Right cardiac atrium (tissue), 5 donors: ENCODE measurements at regions not wholly inside any gene's neighbourhood (a gene's known extent, or its start where the extent isn't known, plus 50 kb on each side); places are given as distances from the start of the nearest gene placed in this dataset.
"Not testable (repeated sequence)": the region's sequence is repeated elsewhere in the genome, so short reads cannot be mapped to it uniquely, and the experiment has no call there.

ENCODE experiments used
- ATAC-seq, 2 donors: fragments of 200-7000 bp; cut with Tn5 transposase; one replicate each; pipeline versions ENCODE4 v1.8.0 to v1.9.1; 2020; ENCODE audit warnings: moderate library complexity in 2 of 2, mild to moderate bottlenecking in 1 of 2
- DNase-seq, 3 donors: peaks; one replicate each; pipeline ENCODE4 v3.0.0-alpha.2; 2020
- H3K27ac ChIP-seq: one replicate; pipeline ENCODE4 v1.5.1; 2013; ENCODE audit warnings: mild to moderate bottlenecking, low read length, control low read depth, moderate library complexity
- H3K27me3 ChIP-seq: one replicate; pipeline ENCODE4 v1.6.1; 2013; ENCODE audit not compliant: control insufficient read depth, insufficient read depth
- H3K4me1 ChIP-seq: one replicate; pipeline ENCODE4 v1.6.1; 2013; ENCODE audit warnings: low read length; ENCODE audit not compliant: control insufficient read depth, insufficient read depth
- H3K4me3 ChIP-seq: one replicate; pipeline ENCODE4 v1.5.1; 2013; ENCODE audit warnings: low read length, control low read depth
- H3K9me3 ChIP-seq: one replicate; pipeline ENCODE4 v1.6.1; 2013; ENCODE audit warnings: low read length; ENCODE audit not compliant: control insufficient read depth
- WGBS: extraction: QIAGEN DNeasy Blood & Tissue Kit; methylation state at CpG from one replicate; pipeline ENCODE4 v1.1.7; 2013; 5-methylcytosine and 5-hydroxymethylcytosine counted together
- intact Hi-C, 4 donors: fragments of 100-400 bp; cut with DNase I; formaldehyde crosslinking; loops; one replicate each; pipeline versions ENCODE4 v1.11.0 to v1.14.0; 2022 to 2023
- donor health status: healthy with polysubstance abuse.
- donor health status: DM: no; HTN: yes; CAD: no.
- donor health status: DM: no; HTN: no; CAD: no.
- donor health status: DM: no; HTN: yes; CAD: no; lungs with severe emphysema.
- donor health status: DM: yes; HTN: yes; CAD: no.

GRCh38 chr13:67392014-67392413 lies 161.9 kb upstream of the PCDH9 start:
- Histone ChIP-seq H3K4me3 (no peak overlapping the region), H3K27ac (no peak overlapping the region), H3K4me1 (no peaks in the 10 kb centered on the region), H3K27me3 (no peaks in the 10 kb centered on the region), H3K9me3 (no peaks in the 10 kb centered on the region)
- ATAC-seq: no peak
- DNase-seq: no peak
- intact Hi-C loops: no loop called here

GRCh38 chr13:67390462-67391086 lies 160.4 kb upstream of the PCDH9 start:
- Histone ChIP-seq H3K9me3 (no peaks in the 10 kb centered on the region), H3K4me3 (no peak overlapping the region), H3K27me3 (no peaks in the 10 kb centered on the region), H3K4me1 (no peaks in the 10 kb centered on the region), H3K27ac (no peak overlapping the region)
- intact Hi-C loops: no loop called here
- DNase-seq (no peak), ATAC-seq (no peak)
- 68% methylated on average over 2 of the region's 2 CpGs for WGBS

- no peaks in the 10 kb centered on the region for H3K27me3 ChIP-seq
- intact Hi-C loops: no loop called here
- 70% methylated on average over 3 of the region's 3 CpGs for whole genome bisulfite sequencing
- DNase-seq: no peak
- no peak overlapping the region for H3K4me3 ChIP-seq
- no peaks in the 10 kb centered on the region for H3K9me3 ChIP-seq
- ATAC-seq: no peak
- H3K4me1 ChIP-seq: no peaks in the 10 kb centered on the region
- H3K27ac ChIP-seq: no peak overlapping the region
Measured at GRCh38 chr13:67389171-67389570, 159.0 kb upstream of the PCDH9 start.

GRCh38 chr13:67383109-67383757 lies 153.1 kb upstream of the PCDH9 start:
- ATAC-seq, intact Hi-C loops, DNase-seq, H3K27ac ChIP-seq, H3K27me3 ChIP-seq, H3K4me3 ChIP-seq, H3K4me1 ChIP-seq, H3K9me3 ChIP-seq: not testable (repeated sequence)
- 66% methylated on average over 7 of the region's 7 CpGs for WGBS

GRCh38 chr13:67377919-67378318 lies 147.8 kb upstream of the PCDH9 start:
- intact Hi-C loops: no loop called here
- ATAC-seq: no peak

GRCh38 chr13:67374391-67374790 lies 144.3 kb upstream of the PCDH9 start:
- Histone ChIP-seq H3K4me3 (no peak overlapping the region), H3K27ac (no peak overlapping the region), H3K27me3 (no peaks in the 10 kb centered on the region), H3K4me1 (no peaks in the 10 kb centered on the region), H3K9me3 (no peaks in the 10 kb centered on the region)
- intact Hi-C loops: no loop called here
- WGBS: 44% methylated on average over 1 of the region's 1 CpG
- DNase-seq: no peak
- no peak for ATAC-seq

More at GRCh38 chr13:67377919-67378318, 147.8 kb upstream of the PCDH9 start:
- Histone ChIP-seq H3K9me3 (no peaks in the 10 kb centered on the region), H3K27me3 (no peaks in the 10 kb centered on the region), H3K4me1 (no peaks in the 10 kb centered on the region), H3K27ac (no peak overlapping the region), H3K4me3 (no peak overlapping the region)
- DNase-seq: no peak
- 93% methylated on average over 1 of the region's 1 CpG for WGBS

- peak; percentile 45 to 57 for ATAC-seq
- no peak overlapping the region for H3K4me3 ChIP-seq
- H3K27me3 ChIP-seq: no peaks in the 10 kb centered on the region
- intact Hi-C loops: no loop called here
- DNase-seq: no peak
- H3K9me3 ChIP-seq: no peaks in the 10 kb centered on the region
- H3K4me1 ChIP-seq: no peaks in the 10 kb centered on the region
- 41% methylated on average over 1 of the region's 1 CpG for WGBS
- no peak overlapping the region for H3K27ac ChIP-seq
Measured at GRCh38 chr13:67372868-67373464, 142.8 kb upstream of the PCDH9 start.

GRCh38 chr13:67369895-67370660 lies 139.9 kb upstream of the PCDH9 start:
- WGBS: 30% methylated on average over 6 of the region's 6 CpGs
- Histone ChIP-seq H3K4me3 (no peak overlapping the region), H3K27me3 (no peaks in the 10 kb centered on the region), H3K4me1 (no peaks in the 10 kb centered on the region), H3K9me3 (no peaks in the 10 kb centered on the region), H3K27ac (no peak overlapping the region)
- DNase-seq (no peak), ATAC-seq (peak; percentile 64 to 74)
- intact Hi-C loops: no loop called here

GRCh38 chr13:67367399-67367798 lies 137.3 kb upstream of the PCDH9 start:
- H3K4me3 ChIP-seq: no peak overlapping the region
- H3K27ac ChIP-seq: no peak overlapping the region
- H3K27me3 ChIP-seq: no peaks in the 10 kb centered on the region
- DNase-seq (no peak), ATAC-seq (no peak)
- no peaks in the 10 kb centered on the region for H3K9me3 ChIP-seq
- no peaks in the 10 kb centered on the region for H3K4me1 ChIP-seq
- WGBS: 67% methylated on average over 1 of the region's 1 CpG
- intact Hi-C loops: no loop called here

GRCh38 chr13:67366533-67366932 lies 136.4 kb upstream of the PCDH9 start:
- H3K4me1 ChIP-seq: no peaks in the 10 kb centered on the region
- DNase-seq (no peak), ATAC-seq (no peak)
- no peaks in the 10 kb centered on the region for H3K27me3 ChIP-seq
- H3K27ac ChIP-seq: no peak overlapping the region
- H3K9me3 ChIP-seq: no peaks in the 10 kb centered on the region
- intact Hi-C loops: no loop called here
- no peak overlapping the region for H3K4me3 ChIP-seq

GRCh38 chr13:67355812-67356476 lies 125.8 kb upstream of the PCDH9 start:
- no peaks in the 10 kb centered on the region for H3K9me3 ChIP-seq
- intact Hi-C loops: no loop called here
- no peak overlapping the region for H3K4me3 ChIP-seq
- DNase-seq (no peak), ATAC-seq (no peak)
- H3K27ac ChIP-seq: no peak overlapping the region
- H3K27me3 ChIP-seq: no peaks in the 10 kb centered on the region
- WGBS: 74% methylated on average over 6 of the region's 6 CpGs
- no peaks in the 10 kb centered on the region for H3K4me1 ChIP-seq
